H9 (cell line): ENCODE measurements at regions not wholly inside any gene's neighbourhood (a gene's known extent, or its start where the extent isn't known, plus 50 kb on each side); places are given as distances from the start of the nearest gene placed in this dataset.

Experiments used
- DNase-seq: peaks from one replicate; pipeline ENCODE4 v3.0.0-alpha.2; 2017
- H2AFZ ChIP-seq: one replicate; pipeline ENCODE4 v1.6.1; 2013; ENCODE audit warnings: mild to moderate bottlenecking, low read length, control low read depth, moderate library complexity
- H2AK5ac ChIP-seq: 2 replicates; pipeline ENCODE4 v1.6.1; 2013; ENCODE audit warnings: low read length, control low read depth, mixed read lengths; ENCODE audit not compliant: insufficient read length
- H2BK120ac ChIP-seq: one replicate; pipeline ENCODE4 v1.6.1; 2013; ENCODE audit warnings: low read depth, mild to moderate bottlenecking, low read length, control low read depth, inconsistent platforms; ENCODE audit not compliant: poor library complexity, severe bottlenecking
- H2BK12ac ChIP-seq: 2 replicates; pipeline ENCODE4 v1.6.1; 2013; ENCODE audit warnings: low read length, control low read depth, mixed read lengths, low read depth; ENCODE audit not compliant: insufficient read length
- H2BK15ac ChIP-seq: 2 replicates; pipeline ENCODE4 v1.6.1; 2013; ENCODE audit warnings: low read depth, low read length, control low read depth
- H2BK20ac ChIP-seq: one replicate; pipeline ENCODE4 v1.6.1; 2013; ENCODE audit warnings: low read depth, mild to moderate bottlenecking, low read length, control low read depth, inconsistent platforms; ENCODE audit not compliant: poor library complexity, severe bottlenecking
- H2BK5ac ChIP-seq: 2 replicates; pipeline ENCODE4 v1.6.1; 2013; ENCODE audit warnings: low read length, control low read depth, mixed read lengths; ENCODE audit not compliant: insufficient read length
- H3K14ac ChIP-seq: 2 replicates; pipeline ENCODE4 v1.6.1; 2013; ENCODE audit warnings: low read length, control low read depth; ENCODE audit not compliant: insufficient read depth
- H3K18ac ChIP-seq: 2 replicates; pipeline ENCODE4 v1.6.1; 2013; ENCODE audit warnings: low read depth, mild to moderate bottlenecking, mixed read lengths, low read length, control low read depth; ENCODE audit not compliant: insufficient read length
- H3K23ac ChIP-seq: 2 replicates; pipeline ENCODE4 v1.6.1; 2013; ENCODE audit warnings: low read length, control low read depth, mixed read lengths, low read depth; ENCODE audit not compliant: insufficient read length
- H3K23me2 ChIP-seq: 2 replicates; pipeline ENCODE4 v1.6.1; 2013; ENCODE audit warnings: low read depth, mild to moderate bottlenecking, mixed read lengths, low read length, control low read depth; ENCODE audit not compliant: insufficient read length, poor library complexity, severe bottlenecking
- H3K27ac ChIP-seq: 2 replicates; pipeline ENCODE4 v1.5.1; 2013; ENCODE audit warnings: low read length, control low read depth, mixed read lengths, low read depth; ENCODE audit not compliant: insufficient read length
- H3K27me3 ChIP-seq: 2 replicates; pipeline ENCODE4 v1.6.1; 2013; ENCODE audit warnings: low read length, control low read depth, inconsistent platforms; ENCODE audit not compliant: insufficient read depth
- H3K4ac ChIP-seq: 2 replicates; pipeline ENCODE4 v1.6.1; 2013; ENCODE audit warnings: low read depth, mild to moderate bottlenecking, control low read depth, inconsistent platforms, low read length, moderate library complexity
- H3K4me1 ChIP-seq: 2 replicates; pipeline ENCODE4 v1.6.1; 2013; ENCODE audit warnings: low read length, control low read depth, inconsistent platforms; ENCODE audit not compliant: insufficient read depth
- H3K4me2 ChIP-seq: 2 replicates; pipeline ENCODE4 v1.6.1; 2013; ENCODE audit warnings: low read length, control low read depth, mixed read lengths; ENCODE audit not compliant: insufficient read length, insufficient read depth
- H3K56ac ChIP-seq: 2 replicates; pipeline ENCODE4 v1.6.1; 2013; ENCODE audit warnings: low read depth, mild to moderate bottlenecking, mixed read lengths, low read length, control low read depth; ENCODE audit not compliant: insufficient read length
- H3K79me1 ChIP-seq: 2 replicates; pipeline ENCODE4 v1.6.1; 2013; ENCODE audit warnings: low read depth, mild to moderate bottlenecking, moderate library complexity, low read length, control low read depth, inconsistent platforms; ENCODE audit not compliant: insufficient read depth, poor library complexity, severe bottlenecking
- H3K79me2 ChIP-seq: 2 replicates; pipeline ENCODE4 v1.6.1; 2013; ENCODE audit warnings: low read length, control low read depth, inconsistent platforms; ENCODE audit not compliant: insufficient read depth
- H3K9ac ChIP-seq: 2 replicates; pipeline ENCODE4 v1.6.1; 2013; ENCODE audit warnings: low read length, control low read depth, mixed read lengths; ENCODE audit not compliant: insufficient read length; ENCODE audit errors: extremely low read depth
- H3K9me3 ChIP-seq: one replicate; pipeline ENCODE4 v1.6.1; 2013; ENCODE audit warnings: low read depth, low read length, inconsistent platforms; ENCODE audit not compliant: control insufficient read depth
- H3T11ph ChIP-seq: one replicate; pipeline ENCODE4 v1.6.1; 2013; ENCODE audit warnings: mild to moderate bottlenecking, low read length, control low read depth, inconsistent platforms
- H4K20me1 ChIP-seq: one replicate; pipeline ENCODE4 v1.6.1; 2013; ENCODE audit not compliant: control insufficient read depth, insufficient read length, insufficient read depth
- H4K5ac ChIP-seq: 2 replicates; pipeline ENCODE4 v1.6.1; 2013; ENCODE audit warnings: low read depth, mild to moderate bottlenecking, mixed read lengths, low read length, control low read depth; ENCODE audit not compliant: insufficient read length
- H4K8ac ChIP-seq: replicated peaks from 2 replicates; pipeline ENCODE4 v1.6.1; 2013; ENCODE audit warnings: low read length, control low read depth, mixed read lengths, low read depth; ENCODE audit not compliant: insufficient read length
- H4K91ac ChIP-seq: 2 replicates; pipeline ENCODE4 v1.6.1; 2013; ENCODE audit warnings: low read depth, mild to moderate bottlenecking, moderate library complexity, mixed read lengths, low read length, control low read depth; ENCODE audit not compliant: insufficient read length
- H3K27ac Mint-ChIP-seq, 3 experiments: 2 replicates in 2 of 3; 3 replicates in 1 of 3; pipeline ENCODE4 v1.8.0; 2020 to 2021; ENCODE audit warnings: mixed read lengths in 3 of 3, mild to moderate bottlenecking in 1 of 3, moderate library complexity in 1 of 3
- H3K27me3 Mint-ChIP-seq: 2 replicates; pipeline ENCODE4 v1.8.0; 2021; ENCODE audit warnings: low read depth, mild to moderate bottlenecking, moderate library complexity, mixed read lengths
- H3K36me3 Mint-ChIP-seq, 3 experiments: 2 replicates in 2 of 3; 3 replicates in 1 of 3; pipeline ENCODE4 v1.8.0; 2020 to 2021; ENCODE audit warnings: low read depth in 3 of 3, mixed read lengths in 3 of 3; ENCODE audit not compliant: insufficient read depth in 1 of 3
- H3K4me1 Mint-ChIP-seq, 2 experiments: 2 replicates each; pipeline ENCODE4 v1.8.0; 2020; ENCODE audit warnings: mixed read lengths in 2 of 2
- H3K4me3 Mint-ChIP-seq, 2 experiments: 2 replicates in 1 of 2; 3 replicates in 1 of 2; pipeline ENCODE4 v1.8.0; 2020 to 2021; ENCODE audit warnings: mild to moderate bottlenecking in 2 of 2, mixed read lengths in 2 of 2, moderate library complexity in 1 of 2
- H3K9me3 Mint-ChIP-seq, 2 experiments: 2 replicates in 1 of 2; 3 replicates in 1 of 2; pipeline ENCODE4 v1.8.0; 2020; ENCODE audit warnings: mild to moderate bottlenecking in 2 of 2, mixed read lengths in 2 of 2, moderate library complexity in 1 of 2
- CTCF ChIP-seq: fragments of 200-600 bp; sonication (generic); conservative IDR thresholded peaks from 3 replicates; pipeline ENCODE4 v1.8.0; 2021; ENCODE audit warnings: antibody characterized with exemption, mild to moderate bottlenecking
- WGBS: extraction: QIAGEN DNeasy Blood & Tissue Kit; methylation state at CpG from one replicate; pipeline ENCODE4 v1.1.7; 2013; ENCODE audit warnings: missing lambda C conversion rate, low lambda C conversion rate, mixed read lengths; ENCODE audit not compliant: insufficient read length; ENCODE audit errors: extremely low coverage; 5-methylcytosine and 5-hydroxymethylcytosine counted together

GRCh38 chr11:122258446-122259194 lies 142.6 kb upstream of the BLID start:
- Histone ChIP-seq H3K9ac (no peak overlapping the region), H3K56ac (no peak overlapping the region), H3K18ac (no peak overlapping the region), H4K20me1 (no peaks in the 10 kb centered on the region), H3T11ph (no peak overlapping the region), H2AK5ac (no peak overlapping the region), H3K27ac (no peak overlapping the region), H2BK5ac (no peak overlapping the region), H2AFZ (no peak overlapping the region), H3K4ac (no peak overlapping the region), H4K8ac (no peak overlapping the region), H4K5ac (no peak overlapping the region), H3K9me3 (no peaks in the 10 kb centered on the region), H3K79me1 (no peaks in the 10 kb centered on the region), H3K79me2 (no peaks in the 10 kb centered on the region), H3K23me2 (no peaks in the 10 kb centered on the region), H2BK120ac (no peak overlapping the region), H2BK20ac (no peak overlapping the region), H2BK12ac (no peak overlapping the region), H4K91ac (no peak overlapping the region), H3K27me3 (no peaks in the 10 kb centered on the region), H3K4me2 (no peak overlapping the region), H2BK15ac (no peak overlapping the region), H3K14ac (no peak overlapping the region), H3K4me1 (no peaks in the 10 kb centered on the region), H3K23ac (no peak overlapping the region)
- Mint-ChIP-seq H3K36me3 (0 out of 7 replicates have a peak, but pooled peaks cover 0 to 10% (median 0%) of the 10 kb centered on the region in 3 experiments), H3K27me3 (peaks cover 25% of the 10 kb centered on the region), H3K9me3 (peaks cover 0 to 9% of the 10 kb centered on the region in 2 experiments; a peak in 4 of 5 replicates), H3K4me1 (peaks cover 6 to 8% of the 10 kb centered on the region in 2 experiments), H3K27ac (no peak overlapping the region), H3K4me3 (no peak overlapping the region)
- no peak for DNase-seq
- WGBS: no CpG with 5 or more reads among the region's 1 CpG
- no peak for TF ChIP-seq CTCF
